Fibroblast of skin of abdomen (primary cell): ENCODE measurements at regions not wholly inside any gene's neighbourhood (a gene's known extent, or its start where the extent isn't known, plus 50 kb on each side); places are given as distances from the start of the nearest gene placed in this dataset.
A peak's percentile ranks its signal among the peaks of the same experiment; 100 is the strongest.

Experiments
- DNase-seq: peaks from one replicate; pipeline ENCODE4 v3.0.0-alpha.2; 2013

- no peak for DNase-seq
These were observed 211.7 kb downstream of the TFAP2C start for GRCh38 chr20:56840716-56841261.

DNA sequence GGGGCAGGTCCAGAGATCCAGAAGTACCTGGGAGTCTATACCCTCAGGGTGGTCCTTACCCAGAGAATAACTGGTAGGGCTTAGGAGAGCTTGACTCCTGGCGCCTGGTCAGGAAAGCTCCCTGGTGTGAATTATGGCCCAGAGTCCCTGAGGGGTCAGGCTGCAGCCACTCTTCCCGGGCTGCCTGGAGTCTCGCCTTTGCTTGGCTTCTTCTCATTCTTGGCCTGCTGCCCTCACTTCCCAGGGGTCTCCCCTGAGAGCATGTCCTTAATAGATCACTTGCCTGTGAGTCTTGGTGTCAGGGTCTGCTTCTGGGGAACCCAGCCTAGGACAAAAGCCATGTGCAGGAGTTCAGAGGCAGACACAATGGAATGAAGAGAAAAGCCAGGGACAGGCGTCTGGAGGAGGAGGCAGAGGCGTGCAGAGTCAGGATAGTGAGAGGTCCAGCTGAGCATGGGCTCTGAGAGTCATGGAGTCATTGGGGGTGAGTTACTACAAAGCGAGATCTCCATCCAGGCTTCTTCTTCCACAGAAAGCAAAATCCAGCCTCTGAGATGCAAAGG lies 212.3 kb downstream of the TFAP2C start:
- no peak for DNase-seq

- DNase-seq = no peak
These were observed 212.9 kb downstream of the TFAP2C start for GRCh38 chr20:56842056-56842455.

- no peak for DNase-seq
These were observed 214.3 kb downstream of the TFAP2C start for GRCh38 chr20:56843386-56843785.

GRCh38 chr20:56843817-56844216 lies 214.7 kb downstream of the TFAP2C start:
- DNase-seq = no peak

DNA sequence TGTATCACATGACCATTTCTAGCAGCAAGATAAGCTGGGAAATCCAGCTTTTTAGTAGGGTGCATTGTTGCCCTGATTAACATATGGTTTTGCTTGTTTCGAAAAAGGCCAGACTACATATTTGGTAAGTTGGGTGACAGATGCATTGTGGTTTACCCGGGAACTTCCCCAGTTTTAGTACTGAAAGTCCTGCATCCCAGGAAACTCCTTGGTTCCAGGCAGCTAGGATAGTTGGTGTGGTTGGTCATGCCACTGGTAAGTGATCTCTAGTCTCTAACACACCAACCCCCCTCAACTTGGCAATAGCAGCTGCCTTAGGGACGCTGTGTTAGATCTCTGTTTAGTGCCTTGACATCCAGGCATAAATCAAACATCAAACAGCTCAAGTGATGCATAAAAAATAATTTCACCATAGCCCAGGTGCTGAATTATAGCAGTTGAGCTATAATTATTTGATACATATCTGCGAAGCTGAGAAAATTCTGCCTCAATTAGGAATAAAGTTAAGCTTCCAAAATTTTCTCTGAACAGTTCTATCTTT lies 216.5 kb downstream of the TFAP2C start:
- DNase-seq = no peak

GRCh38 chr20:56848561-56848960 lies 219.5 kb downstream of the TFAP2C start:
- no peak for DNase-seq

GRCh38 chr20:56851552-56851951 lies 222.4 kb downstream of the TFAP2C start:
- no peak for DNase-seq

DNA sequence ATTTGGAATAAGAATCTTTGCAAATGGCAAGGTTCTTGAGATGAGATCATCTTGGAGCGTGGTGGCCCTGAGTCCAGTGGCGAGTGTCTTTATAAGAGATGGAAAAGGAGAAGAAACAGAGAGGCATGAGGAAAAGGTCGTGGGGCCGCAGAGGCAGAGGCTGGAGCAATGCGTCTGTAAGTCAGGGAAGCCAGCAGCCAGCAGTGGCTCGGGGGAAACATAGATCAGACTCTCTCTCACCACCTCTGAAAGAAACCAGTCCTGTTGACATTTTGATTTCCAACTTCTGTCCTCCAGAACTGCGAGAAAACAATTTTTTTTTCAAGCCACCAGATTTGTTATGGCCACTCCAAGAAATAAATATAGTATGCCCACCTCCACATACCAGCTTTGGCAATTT lies 226.6 kb downstream of the TFAP2C start:
- no peak for DNase-seq

DNA sequence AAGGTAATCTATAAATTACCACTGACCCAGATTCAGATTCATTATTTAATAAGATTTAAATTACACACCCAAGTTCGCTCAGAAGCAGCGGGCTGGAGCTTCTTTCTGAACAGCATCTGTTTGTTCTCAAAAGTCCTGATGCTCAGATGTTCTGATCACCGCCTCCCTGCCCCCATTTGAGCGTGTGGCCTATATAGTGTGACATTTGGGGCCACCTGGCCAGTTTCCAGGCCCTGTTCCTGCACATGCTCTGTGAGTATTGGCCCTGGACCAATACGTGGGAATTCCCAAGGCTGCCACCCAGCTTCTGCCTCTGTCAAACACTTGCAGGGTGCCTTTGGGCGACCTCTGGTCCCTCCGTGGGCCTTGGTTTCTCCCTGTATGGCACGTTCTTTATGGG lies 228.8 kb downstream of the TFAP2C start:
- no peak for DNase-seq

- DNase-seq = no peak
These were observed 230.1 kb downstream of the TFAP2C start for GRCh38 chr20:56859039-56859800.

GRCh38 chr20:56859801-56860261 lies 230.7 kb downstream of the TFAP2C start:
- DNase-seq = peak; percentile 17

DNA sequence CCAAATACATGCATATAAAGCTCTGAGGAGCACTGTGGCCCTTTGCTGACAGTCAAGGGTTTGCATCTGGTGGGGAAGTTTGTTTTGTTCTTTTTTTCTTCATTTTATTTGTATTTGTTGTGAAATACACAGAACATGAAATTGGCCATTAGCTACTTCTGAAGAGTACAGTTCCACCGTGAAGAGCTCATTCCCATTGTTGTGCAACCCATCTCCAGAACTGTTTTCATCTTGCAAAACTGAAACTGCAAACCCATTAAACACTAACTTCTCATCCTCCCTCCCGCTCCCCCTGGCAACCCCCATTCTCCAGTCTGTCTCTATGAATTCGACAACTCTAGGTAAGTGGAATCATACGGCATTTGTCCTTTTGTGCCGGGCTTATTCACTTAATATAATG lies 231.3 kb downstream of the TFAP2C start:
- DNase-seq = no peak

DNA sequence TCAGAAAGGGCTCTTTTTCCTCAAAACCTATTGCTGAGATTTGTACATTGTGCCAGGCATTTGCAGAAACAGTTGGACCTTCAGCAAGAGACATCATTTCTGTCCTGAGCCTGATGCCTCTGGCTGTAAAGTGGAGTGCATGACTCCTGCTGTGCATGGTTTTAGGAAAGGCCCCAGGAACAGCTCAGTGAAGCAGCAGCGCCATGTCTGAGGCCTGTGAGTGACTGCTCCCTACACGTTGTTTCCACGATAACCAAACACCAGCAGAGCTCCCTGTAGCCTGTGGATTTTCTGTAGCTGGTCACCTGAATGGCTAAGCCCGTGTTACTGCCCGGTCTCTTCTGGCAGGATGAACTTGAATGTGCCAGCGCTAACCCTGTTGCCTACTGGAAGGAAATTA lies 232.5 kb downstream of the TFAP2C start:
- DNase-seq = no peak

DNA sequence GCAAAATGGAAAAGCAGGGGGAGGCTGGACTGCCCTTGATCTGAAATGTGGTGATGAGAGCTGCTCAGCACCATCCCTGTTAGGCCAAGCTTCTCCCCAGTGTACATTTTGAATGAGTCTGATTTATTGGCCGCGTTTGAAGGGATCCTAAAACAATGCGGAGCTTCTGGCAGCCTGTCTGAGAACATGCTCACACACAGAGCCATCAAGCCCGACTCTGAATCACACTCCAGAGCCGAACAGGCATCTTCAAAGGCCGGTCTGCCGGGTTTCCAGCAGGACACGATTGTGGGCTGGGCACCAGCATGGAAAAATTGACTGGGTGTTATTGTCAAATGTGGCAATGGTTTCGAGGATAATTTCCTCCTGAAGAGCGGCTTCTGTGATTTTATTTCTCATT lies 235.9 kb downstream of the TFAP2C start:
- DNase-seq = peak; percentile 6

DNA sequence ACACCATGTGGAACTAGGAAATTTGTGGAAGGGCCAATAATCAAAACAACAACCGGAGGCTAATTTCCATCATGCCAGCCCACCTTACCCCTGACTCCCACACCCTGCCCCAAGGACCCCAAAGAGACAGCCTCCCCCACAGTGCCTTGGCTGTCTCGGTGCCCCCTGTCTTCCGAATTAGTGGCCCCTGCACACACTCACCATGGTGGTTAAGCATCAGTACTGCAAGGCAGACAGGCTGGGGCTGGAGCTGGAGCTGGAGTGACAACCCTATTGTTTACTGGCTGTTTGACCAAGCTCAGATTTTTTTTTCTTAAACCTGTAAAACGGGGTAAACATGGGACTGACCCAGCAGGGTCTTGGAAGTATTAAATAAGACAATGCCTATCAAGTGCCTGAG lies 238.0 kb downstream of the TFAP2C start:
- no peak for DNase-seq

GRCh38 chr20:56868746-56869145 lies 239.6 kb downstream of the TFAP2C start:
- no peak for DNase-seq

- no peak for DNase-seq
These were observed 241.2 kb downstream of the TFAP2C start for GRCh38 chr20:56870271-56870670.

DNA sequence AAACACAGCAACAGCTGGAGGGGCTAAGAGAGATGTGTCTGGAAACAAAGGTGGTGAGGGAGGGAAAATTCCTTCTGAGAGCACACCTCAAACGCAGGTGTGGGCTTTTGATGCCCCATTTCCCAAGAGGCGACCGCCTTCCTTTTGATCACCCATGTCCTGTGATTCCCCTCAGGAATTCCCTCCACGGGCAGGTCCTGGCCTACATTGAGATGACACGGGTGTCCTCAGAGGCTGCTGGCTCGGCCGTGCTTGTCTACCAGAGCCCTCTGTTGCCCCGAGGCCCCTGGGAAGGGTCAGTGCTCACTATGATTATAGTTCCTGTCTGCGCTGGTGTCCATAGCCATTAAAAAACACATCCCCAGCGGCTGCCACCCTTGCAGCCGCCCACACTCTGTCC lies 242.6 kb downstream of the TFAP2C start:
- DNase-seq = no peak

DNA sequence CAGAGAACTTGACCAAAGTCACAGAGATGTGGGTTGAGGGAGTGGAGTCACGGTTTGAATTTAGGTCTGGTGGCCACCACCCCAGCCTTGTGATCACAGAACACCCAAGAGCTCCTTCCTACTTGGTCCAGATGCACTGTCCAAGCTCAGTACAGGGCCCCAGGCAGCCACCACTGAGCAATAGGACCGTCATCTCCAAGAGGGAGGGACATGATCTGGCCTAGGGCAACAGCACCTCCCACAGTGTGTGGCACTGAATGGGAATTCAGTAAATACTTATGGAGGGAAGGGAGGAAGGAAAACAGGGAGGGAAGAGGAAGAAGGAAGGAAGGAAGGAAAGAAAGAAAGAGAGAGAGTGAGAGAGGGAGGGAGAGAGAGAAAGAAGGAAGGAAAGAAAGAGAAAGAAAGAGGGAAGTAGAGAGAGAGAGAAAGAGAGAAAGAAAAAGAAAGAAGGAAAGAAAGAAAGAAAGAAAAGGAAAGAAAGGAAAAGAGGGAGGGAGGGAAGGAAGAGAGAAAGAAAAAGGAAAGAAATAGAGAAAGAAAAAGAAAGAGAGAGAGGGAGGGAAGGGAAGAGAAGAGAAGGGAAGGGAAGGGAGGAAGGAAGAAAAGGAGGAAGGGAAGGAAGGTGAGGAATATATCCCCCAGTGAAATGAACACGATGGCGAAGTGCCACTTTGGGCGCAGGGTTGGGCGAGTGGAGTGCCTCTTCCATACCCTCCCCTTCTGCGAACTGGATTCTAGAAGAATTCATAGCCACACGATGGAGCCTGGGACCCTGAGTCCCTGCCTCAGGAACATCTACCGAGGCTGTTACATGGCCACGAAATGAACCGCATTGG lies 243.7 kb downstream of the TFAP2C start:
- DNase-seq = no peak

DNA sequence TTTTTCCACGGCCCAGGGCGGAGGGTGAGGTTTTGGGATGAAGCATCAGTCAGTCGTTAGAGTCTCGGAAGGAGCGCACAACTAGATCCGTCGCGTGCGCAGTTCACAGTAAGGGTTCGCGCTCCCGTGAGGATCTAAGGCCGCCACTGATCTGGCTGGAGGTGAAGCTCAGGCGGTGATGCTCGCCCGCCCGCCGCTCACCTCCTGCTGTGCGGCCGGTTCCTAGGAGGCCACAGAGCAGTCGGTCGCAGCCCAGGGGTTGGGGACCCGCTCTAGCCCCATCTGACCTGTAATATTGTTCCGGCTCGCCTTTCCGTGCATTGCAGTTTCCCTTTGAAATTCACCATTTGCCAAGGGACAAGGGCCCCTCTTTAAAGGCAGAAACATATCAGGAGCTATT lies 244.7 kb downstream of the TFAP2C start:
- no peak for DNase-seq

DNA sequence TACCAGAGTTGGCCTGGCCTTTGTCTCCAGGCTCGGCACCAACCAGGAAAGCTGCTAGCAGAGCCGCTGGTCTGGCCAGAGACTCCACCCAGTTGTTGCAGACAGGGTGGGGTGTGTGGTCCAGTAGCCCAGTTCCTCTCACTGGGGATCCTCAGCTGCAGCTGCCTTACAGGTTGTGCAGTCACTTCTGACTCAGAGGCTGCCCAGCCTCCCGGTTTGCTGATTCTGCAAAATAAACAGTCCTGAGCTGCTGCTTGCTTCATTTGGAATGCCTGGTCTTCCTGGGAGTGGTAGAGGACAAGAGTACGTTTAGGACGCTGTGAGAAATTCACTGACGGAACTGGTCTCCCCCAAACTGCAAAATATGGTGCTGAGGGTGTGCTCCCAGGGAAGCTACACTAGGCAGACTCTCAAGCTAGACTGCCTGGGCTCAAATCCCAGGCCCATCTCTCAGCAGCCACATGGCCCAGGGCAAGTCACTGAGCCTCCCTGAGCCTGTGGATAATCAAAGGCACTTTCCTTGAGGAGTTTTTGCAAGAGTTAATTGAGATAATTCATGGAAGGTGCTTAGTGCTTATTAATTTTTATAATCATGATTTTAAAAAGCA lies 246.1 kb downstream of the TFAP2C start:
- DNase-seq = peak; percentile 58

GRCh38 chr20:56875803-56876202 lies 246.7 kb downstream of the TFAP2C start:
- DNase-seq = no peak
